T-helper 1 cell (primary cell): ENCODE measurements at regions not wholly inside any gene's neighbourhood (a gene's known extent, or its start where the extent isn't known, plus 50 kb on each side); places are given as distances from the start of the nearest gene placed in this dataset.
"Not testable (repeated sequence)": the region's sequence is repeated elsewhere in the genome, so short reads cannot be mapped to it uniquely, and the experiment has no call there.

Experiments used
- DNase-seq, 5 donors: peaks; one replicate each; pipeline ENCODE4 v3.0.0-alpha.2; 2012 to 2020

DNA sequence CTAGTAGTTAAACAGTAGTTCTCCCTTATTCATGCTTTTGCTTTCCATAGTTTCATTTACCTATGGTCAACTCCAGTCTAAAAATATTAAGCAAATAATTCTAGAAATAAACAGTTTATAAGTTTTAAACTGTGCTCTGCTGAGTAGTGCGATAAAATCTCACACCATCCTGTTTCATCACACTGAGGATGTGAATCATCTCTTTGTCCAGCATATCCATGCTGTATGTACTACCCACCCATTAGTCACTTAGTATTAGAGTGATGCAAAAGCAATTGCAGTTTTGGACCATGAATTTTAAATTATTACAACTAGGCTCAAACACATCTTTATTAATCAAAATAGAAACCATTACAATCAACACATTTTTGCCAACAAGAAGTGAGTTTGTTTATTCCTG, 187.4 kb downstream of the TEX13C start:
- DNase-seq, result no peak

DNA sequence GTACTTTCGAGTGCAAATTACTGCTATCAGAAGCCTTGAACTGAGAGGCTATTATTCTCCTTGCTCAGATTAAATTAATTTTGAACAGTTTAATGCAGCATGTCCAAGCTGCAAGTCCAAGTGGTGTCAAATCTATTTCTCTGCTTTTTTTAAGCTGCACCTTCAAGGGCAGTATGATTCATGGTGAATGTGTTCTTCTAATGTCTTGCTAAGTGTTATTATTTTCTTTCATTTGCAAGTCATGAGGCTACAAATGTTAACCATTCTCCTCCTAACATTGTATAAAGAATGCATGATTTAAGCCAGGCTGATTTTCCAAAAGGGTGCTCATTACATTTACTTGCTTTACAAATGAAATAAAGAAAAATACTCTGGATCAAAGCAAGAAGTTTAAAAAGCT, 200.4 kb downstream of the TEX13C start:
- DNase-seq, result no peak

DNA sequence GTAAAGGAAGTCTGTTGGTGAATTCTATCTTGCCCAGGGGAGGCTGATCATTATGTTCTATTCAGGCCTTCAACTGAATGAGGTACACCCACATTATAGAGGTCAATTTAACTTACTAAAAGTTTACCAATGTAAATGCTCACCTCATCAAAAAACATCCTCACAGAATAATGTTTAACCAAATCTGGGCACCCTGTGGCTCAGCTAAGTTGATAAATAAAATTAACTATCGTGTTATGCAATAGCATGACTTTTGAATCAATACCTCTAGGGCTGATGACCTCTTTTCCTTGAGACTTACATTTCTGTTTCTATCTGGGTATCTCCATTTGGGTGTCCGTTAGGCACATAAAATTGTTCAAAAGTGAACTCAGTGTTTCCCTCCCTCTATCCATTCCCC, 203.1 kb downstream of the TEX13C start:
- DNase-seq, result no peak

DNA sequence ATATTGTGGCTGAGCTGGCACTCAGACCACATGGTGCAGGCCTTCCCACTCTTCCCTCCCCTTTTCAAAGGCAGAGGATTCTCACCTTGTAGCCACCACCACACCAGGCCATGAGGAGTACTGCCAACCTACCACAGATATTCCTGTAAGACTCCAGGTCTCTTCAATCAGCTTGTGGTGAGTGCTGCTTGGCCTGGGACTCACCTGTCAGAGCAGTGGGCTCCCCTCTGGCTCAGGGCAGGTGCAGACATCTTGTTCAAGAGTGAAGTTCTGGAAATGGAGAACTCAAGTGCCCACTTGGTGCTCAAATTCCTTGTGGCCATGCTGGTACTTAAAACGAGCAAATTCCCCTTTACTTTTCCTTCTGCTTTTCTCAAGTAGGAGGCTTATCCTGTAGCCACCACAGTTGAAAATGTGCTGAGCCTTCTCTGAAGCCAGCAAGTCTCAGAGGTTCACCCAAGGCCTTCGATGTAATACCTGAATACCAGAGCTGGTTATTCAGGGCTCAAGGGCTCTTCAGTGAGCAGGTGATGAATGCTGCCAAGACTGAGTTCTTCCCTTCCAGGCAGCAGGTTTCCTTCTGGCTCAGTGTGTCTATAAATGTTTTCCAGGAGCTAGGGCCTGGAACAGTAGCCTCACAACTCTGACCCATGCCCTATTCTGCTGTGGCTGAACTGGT, 212.9 kb downstream of the TEX13C start:
- no peak for DNase-seq

DNA sequence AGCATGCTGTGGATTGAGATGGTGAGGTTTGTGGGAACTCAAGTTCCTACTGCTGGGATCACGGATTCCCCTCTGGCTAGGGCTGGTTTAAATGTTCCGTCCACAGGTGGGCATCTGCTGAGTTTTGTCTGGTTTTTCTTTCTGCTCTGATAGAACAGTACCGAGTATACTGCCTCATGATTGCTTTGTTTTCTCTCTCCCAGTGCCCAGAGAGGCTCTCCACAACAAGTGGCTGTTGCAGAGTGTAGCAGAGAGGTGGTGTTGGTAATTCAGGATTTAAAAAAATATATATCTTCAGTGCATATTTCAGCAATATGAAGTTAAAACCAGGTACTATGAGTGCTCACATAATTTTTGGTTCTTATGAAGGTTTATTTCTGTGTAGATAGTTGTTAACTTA, 213.7 kb downstream of the TEX13C start:
- no peak for DNase-seq

DNA sequence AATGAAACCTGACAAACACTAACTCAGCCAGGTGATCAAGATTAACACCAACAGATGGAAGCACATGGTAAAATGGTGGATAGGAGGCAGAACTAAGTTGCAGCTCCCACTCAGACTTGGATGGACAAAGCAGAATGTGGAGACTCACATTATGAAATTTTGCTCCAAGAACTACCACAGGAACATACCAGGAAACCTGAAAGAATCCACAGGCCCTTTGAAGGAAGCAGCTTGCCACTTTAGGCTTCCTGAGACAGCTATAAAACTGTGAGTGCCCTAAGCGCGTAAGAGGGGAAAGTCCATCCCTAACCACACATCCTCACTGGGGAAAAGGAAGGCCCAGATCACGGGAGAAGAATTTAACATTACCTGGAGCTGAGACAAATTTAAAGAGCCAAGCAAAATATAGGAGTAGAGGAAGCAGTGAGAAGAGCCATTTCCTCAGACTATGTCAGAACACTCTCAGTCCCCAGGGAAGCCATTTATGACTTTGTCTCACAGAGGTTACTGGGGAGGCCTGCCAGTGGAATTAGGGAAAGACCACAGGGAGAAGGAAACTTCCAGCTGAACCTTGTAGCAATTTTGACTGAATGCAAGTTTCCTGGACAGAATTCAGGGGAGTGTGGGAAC, 224.5 kb downstream of the TEX13C start:
- no peak for DNase-seq

DNA sequence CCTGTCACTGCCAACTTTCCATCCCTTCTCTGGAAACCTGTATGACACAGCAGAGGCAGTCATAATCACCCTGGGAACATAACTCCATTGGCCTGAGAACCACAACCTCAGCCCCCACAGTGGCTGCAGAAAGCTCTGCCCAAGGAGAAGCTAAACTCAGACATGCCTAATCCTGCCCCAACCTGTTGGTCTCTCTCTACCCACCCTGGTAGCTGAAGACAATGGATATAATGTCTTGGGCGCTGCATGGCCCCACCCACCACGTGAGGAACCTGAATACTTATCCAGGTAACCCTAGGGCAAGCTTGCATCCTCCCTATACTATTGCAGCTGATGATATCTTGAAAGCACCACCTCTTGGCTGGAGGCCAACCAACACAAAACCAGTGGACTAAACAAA, 225.2 kb downstream of the TEX13C start:
- no peak for DNase-seq

DNA sequence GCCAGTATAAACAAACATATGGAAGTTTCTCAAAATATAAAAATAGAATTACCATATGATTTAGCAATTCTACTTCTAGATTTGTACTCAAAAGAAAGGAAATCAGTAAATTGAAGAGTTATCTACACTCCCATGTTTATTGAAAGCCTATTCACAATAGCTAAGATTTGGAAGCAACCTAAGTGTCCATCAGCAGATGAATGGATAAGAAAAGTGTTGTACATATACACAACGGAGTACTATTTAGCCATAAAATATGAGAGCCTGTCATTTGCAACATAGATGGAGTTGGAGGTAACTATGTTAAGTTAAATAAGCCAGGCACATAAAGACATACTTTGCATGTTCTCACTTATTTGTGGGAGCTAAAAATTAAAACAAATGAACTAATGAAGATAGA, 257.8 kb downstream of the TEX13C start:
- DNase-seq, result no peak

DNA sequence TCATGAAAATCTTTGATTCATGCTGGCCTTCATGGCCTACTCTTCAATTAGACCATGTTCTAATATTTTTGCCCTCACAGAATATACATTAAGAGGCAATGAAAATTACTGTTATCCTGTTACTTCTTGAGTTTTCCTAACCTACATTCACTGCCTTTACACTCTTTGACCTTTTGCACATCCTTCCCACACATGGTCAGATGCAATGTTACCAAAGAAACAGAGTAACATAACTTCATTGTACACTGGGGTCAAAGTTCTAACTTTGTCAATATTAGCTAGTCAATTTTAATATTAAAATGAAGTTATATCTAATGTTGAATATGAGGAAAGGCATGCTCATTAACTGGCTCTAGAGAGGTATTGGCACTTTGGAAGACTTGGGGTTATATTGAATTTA, 284.8 kb downstream of the TEX13C start:
- DNase-seq, result no peak

DNA sequence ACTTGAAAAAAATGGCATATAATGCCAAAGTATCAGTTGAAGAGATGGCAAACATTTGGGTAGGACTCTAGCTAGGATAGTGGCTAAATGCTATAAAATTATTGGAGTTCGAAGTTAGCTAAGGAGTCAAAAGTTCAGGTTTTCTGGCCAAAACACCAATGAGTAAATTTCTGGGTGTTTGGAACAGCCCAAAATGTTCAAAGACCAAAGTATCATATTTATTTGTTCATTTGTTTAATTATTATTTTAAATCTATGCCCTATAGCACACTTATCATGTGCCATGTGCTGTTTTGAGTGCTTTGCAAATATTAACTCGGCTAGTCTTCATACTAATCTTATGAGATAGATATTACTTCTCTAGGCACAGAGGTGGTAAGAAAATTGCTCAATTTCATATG, 285.5 kb downstream of the TEX13C start:
- DNase-seq, result no peak

DNA sequence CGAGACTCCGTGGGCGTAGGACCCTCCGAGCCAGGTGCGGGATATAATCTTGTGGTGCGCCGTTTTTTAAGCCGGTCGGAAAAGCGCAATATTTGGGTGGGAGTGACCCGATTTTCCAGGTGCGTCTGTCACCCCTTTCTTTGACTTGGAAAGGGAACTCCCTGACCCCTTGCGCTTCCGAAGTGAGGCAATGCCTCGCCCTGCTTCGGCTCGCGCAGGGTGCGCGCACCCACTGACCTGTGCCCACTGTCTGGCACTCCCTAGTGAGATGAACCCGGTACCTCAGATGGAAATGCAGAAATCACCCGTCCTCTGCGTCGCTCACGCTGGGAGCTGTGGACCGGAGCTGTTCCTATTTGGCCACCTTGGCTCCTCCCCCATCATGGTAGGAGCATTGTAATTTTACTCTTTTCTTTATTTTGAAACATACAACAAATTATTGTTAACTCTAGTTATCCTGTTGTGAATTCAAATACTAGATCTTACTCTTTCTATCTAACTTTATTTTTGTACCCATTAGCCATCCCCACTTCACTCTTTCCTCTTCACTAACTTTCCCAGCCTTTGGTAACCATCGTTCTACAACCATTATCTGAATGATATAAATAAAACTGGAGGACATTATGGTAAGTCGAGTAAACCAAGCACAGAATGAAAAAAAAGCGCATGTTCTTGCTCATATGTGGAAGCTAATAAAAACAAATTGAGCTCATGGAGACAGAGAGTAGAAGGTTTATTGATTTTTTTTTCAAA, 295.1 kb downstream of the TEX13C start:
- not testable (repeated sequence) for DNase-seq

DNA sequence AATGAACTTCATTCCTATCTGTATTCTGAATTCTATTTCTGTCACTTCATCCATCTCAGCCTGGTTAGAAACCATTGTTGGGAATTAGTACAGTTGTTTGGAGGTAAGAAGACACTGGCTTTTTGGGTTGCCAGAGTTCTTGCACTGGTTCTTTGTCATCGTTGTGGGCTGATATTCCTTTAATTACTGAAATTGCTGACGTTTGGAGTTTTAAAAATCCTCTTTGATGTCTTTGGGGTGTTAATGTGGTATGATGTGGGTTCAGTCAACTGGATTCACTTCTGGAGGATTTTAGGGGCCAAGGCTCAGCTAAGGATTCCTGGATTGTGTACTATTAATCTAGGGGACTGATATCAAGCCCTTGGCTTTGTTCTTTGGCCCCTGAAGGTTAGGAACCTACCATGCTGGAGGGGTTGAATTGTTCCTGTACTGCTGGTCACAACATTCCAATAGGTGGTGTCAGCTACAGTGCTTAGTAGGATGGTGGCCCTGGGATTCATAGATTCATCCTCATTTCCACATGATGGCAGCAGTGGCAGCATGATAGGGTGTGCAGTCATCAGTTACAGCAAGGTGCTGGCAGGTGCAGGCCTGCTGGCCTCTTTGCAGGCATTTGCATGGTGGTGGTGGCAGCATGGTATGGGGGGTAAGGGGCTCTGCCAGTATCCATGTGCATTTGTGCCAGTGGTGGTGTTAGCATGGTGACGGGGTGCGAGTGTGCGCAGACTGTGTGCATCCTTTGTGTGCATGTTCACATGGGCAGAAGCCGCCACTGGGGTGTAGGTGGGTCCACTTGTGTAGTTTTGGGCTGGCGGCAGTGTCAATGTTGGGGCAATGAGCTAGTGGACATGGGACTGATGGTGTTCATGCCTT, 301.3 kb downstream of the TEX13C start:
- no peak for DNase-seq

DNA sequence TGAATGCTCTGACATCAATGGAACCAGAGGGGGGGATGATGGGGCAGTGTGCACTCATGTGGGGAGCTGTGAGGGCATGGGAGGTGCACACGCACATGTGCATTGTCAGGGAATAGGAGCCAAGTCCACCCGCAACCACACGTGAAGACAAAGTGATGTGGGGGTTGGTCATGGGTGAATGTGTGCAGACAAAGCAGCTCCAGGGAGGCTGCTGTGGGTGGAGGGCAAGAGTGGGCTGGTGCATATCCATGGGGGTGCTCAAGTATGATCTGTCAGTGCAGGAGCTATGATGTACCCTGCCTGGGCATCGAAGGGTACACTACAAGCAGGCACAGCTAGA, 301.9 kb downstream of the TEX13C start:
- DNase-seq, result no peak

DNA sequence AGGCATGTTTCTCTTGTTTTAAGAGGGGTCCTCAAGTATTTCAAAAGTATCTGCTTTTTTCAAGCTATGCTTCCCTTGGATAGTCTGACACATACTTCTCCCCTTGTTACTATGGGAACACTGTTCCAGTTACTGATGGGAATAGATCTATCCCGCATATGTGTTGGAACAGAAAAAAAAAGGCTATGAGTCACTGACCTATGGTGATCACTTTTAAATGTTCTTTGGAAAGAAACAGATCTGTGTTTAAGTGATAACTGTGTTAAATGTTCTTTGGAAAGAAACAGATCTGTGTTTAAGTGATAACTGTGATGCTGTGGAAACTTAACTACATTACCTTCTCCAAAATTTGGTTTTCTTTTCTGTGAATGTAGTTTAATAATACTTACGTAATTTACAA, 303.2 kb downstream of the TEX13C start:
- DNase-seq, result no peak

DNA sequence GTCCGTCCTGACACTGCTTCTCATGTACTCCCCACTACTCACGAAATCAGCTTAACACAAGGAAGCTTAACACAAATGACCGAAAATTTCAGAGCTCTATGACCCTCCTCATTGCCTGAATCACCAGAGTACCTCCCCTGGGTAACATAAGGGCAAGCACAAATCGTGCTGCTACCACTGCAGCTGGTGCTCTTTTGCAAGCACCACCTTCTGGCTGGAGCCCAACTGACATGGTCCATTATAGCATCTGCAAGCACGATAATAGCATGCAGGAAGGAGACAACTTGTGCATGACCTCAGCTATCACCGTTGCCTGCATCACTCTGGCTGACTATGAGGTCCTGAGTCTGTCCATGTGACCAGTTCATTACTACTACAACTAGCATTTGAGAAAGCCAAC, 308.0 kb downstream of the TEX13C start:
- DNase-seq, result no peak

DNA sequence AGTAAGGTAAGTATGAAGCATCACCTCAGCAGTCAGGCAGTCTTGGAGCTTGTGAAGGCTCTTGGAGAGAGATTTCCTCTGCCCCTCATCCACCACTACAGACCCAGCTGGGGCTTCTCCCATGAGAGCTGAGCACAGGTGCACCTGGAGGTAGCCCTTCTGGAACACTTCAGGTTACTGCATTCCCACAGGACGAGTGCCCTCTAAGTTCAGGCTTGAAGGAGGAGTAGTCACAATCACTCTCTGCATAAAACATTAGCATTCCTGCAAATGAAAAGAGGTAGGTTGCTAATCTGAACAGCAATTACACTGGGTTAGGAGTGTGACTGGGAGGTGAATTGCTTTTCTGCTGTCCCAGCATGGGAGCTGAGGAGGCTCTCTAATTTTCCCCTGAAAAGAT, 308.8 kb downstream of the TEX13C start:
- no peak for DNase-seq

DNA sequence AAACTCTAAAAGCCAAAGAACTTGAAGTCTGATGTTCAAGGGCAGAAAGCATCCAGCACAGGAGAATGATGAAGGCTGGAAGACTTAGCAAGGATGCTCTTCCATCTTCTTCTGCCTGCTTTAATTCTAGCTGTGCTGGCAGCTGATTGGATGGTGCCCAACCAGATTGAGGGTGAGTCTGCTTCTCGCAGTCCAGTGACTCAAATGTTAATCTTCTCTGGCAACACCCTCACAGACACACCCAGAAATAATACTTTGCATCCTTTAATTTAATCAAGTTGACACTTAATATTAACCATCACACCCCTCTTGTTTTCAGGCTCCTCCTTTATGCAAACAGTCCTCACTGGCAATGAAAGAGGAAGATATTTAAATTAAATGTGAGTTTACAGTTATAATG, 321.7 kb downstream of the TEX13C start:
- no peak for DNase-seq

DNA sequence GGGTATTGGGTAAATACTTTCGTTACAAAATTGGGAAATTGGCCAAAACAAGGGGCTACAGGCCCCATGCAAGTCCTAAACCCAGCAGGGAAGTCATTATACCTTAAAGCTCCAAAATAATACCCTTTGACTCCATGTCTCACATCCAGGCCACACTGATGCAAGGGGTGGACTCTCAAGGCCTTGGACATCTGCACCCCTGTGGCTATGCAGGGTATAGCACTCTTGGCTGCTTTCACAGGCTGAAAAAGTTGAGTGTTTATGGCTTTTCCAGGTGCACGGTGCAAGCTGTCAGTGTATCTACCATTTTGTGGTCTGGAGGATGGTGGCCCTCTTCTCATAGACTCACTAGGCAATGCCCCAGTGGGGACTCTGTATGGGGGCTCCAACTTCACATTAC, 326.5 kb downstream of the TEX13C start:
- DNase-seq, result no peak

DNA sequence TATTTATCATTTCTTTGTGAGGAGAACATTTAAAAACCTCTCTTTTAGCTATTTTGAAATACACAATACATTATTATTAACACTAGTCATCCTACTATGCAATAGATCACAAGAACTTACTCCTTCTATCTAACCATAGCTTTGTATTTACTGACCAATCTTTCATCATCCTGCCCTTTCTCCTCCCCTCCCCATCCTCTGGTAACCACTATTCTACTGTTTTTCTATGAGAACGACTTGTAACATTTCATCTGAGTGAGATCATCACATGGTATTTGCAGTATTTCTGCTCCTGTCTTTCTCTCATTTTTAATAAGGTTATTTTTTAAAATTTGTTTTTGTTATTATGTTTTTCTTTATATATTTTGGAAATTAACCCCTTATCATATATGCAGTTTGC, 331.8 kb downstream of the TEX13C start:
- no peak for DNase-seq

DNA sequence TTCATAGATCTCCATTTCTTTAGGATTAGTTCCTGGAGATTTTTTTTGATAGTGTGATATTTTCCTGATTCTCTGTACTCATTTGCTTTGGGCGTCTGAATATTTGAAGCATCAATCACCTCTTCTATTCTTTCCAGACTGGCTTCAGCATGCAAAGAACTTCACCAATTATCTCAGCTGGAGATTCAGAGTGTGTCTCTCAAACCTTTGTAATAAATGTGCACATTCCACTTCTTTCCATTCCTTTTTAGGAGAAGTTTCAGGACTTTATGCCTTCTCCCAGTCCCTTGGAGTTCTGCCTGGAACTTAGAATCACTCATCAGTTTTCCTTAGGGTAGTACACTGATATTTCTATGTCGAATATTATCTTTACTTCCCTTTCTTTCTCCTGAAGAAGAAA, 334.8 kb downstream of the TEX13C start:
- no peak for DNase-seq

DNA sequence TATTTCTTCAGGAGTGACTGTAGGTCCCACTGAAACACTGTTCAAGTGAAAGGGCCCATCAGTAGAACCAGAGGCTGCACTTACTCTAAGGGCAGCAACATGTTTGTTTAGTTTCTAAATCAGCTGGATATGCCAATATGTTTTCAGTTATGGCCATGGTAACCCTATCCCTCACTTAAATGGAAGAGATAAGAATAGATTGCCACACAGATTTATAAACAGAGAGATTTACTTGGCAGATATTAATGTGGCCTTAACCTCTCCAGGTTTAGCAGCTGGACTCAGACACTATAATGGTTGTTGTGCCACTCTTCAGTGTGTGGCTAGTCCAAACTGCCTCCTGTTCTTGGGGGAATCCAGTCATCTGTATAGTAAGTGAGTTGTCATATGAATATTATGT, 354.1 kb downstream of the TEX13C start:
- DNase-seq, result no peak

DNA sequence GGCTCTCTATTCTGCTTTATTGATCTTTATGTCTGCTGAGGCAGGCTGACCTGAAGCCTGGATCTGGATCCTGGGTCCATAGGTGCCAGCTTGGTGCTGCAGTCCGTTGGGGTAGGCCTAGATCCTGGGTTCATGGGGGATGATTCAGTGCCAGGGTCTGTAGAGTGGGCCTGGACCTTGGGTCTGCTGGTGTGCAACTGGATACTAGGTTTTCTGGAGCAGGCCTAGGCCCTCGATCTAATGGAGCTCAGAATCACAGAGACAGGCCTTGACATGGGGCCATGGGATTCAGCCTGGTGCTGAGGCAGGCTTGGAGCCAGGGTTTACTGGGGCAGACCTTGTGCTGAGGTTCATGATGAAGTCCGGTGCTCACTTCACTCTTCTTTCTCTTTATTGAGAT, 358.6 kb downstream of the TEX13C start:
- DNase-seq, result no peak

DNA sequence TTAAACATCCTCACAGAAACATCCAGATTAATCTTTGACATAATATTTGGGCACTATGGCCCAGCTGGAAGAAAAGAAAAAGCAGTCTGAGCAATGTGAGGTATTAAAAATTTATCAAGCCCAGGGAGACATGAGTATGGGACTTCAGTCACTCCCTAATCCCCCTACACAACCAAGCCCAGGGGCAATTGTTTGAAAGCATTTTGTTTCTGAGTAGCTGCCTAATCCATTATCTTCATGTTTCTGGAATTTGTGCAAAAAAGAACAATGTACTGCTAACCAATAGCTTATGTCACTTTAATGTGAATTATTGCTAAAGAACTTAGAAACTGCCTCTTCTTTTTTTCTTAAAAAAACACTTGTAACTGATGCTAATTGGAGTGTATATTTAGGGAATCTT, 360.7 kb downstream of the TEX13C start:
- DNase-seq, result no peak

DNA sequence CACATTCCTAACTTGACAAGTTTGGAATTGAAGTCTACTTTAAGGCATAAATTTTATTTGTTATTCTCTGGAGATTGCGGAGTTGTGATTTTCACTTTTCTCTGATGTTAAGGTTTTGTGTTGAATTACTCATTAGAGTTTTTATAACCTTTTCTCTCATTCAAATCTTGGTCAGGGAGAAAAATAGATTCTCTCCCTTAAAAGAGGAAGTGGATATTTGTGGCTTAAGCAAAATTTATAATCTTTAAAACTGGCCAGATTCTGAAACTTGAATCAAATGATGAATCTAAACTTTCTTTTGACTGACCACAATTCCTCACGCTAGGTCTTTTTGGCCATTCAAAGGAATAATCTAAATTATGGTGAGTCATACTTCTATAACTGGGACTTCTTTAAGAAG, 361.4 kb downstream of the TEX13C start:
- no peak for DNase-seq
